GM18526 (cell line): ENCODE measurements at regions not wholly inside any gene's neighbourhood (a gene's known extent, or its start where the extent isn't known, plus 50 kb on each side); places are given as distances from the start of the nearest gene placed in this dataset.

Experiments used
- POLR2A ChIP-seq: IDR thresholded peaks from 3 replicates; pipeline ENCODE4 v1.6.1; 2011; ENCODE audit not compliant: insufficient read length; ENCODE audit errors: extremely low read depth

DNA sequence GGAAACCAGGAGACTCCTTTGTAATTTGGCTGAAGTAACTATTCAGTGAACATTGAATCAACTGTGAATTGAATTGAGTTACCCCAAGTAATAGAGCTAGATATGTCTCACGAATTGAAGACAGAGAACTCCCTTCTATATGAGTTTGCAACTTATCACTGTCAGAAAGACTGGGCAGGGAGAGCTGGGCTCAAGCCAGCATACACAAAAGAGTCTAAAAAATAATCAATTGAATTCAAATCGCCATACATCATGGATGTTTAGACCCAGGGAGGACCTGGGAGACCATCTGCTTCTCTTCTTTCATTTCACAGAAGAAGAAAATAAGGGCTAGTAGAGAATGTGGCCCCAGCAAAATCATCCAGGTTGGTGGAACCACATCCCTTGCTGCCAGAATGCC is 503.1 kb upstream of the AUTS2 start:
- no peak for TF ChIP-seq POLR2A

GRCh38 chr7:69095649-69096048 is 502.6 kb upstream of the AUTS2 start:
- TF ChIP-seq POLR2A, result no peak

- TF ChIP-seq POLR2A, result no peak
These were observed 494.3 kb upstream of the AUTS2 start for GRCh38 chr7:69104023-69104422.

DNA sequence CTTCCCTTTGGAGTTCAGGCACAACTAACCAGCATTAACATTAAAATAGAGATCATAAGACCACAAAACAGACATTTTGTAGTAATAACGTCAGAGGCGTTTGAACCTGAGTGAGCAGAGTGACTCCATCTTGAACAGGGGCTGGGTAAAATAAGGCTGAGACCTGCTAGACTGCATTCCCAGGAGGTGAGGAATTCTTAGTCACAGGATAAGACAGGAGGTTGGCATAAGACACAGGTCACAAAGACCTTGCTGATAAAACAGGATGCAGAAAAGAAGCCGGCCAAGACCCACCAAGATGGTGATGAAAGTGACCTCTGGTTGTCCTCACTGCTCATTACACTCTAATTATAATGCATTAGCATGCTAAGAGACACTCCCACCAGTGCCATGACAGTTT is 493.2 kb upstream of the AUTS2 start:
- TF ChIP-seq POLR2A, result no peak

DNA sequence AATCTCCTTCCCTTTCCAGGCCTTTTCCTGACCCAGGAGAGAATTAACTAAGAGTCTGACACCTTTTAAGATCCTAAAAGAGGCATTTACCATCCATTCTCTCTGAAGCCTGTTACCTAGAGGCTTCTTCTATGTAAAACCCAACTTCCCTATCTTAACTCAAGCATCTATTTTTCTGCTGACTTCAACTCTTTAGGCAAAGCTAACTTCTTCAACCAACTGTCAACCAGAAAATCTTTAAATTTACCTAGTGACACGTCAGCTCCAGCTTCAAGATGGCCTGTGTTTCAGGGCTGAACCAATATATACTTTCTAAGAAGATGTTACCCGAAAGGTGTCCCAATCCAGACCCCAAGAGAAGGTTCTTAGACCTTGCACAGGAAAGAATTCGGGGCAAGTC is 492.3 kb upstream of the AUTS2 start:
- TF ChIP-seq POLR2A, result no peak

GRCh38 chr7:69108097-69108496 is 490.2 kb upstream of the AUTS2 start:
- no peak for TF ChIP-seq POLR2A

- TF ChIP-seq POLR2A, result no peak
These were observed 489.0 kb upstream of the AUTS2 start for GRCh38 chr7:69109246-69109645.

GRCh38 chr7:69109879-69110278 is 488.4 kb upstream of the AUTS2 start:
- no peak for TF ChIP-seq POLR2A

GRCh38 chr7:69110450-69111050 is 487.7 kb upstream of the AUTS2 start:
- TF ChIP-seq POLR2A, result no peak

DNA sequence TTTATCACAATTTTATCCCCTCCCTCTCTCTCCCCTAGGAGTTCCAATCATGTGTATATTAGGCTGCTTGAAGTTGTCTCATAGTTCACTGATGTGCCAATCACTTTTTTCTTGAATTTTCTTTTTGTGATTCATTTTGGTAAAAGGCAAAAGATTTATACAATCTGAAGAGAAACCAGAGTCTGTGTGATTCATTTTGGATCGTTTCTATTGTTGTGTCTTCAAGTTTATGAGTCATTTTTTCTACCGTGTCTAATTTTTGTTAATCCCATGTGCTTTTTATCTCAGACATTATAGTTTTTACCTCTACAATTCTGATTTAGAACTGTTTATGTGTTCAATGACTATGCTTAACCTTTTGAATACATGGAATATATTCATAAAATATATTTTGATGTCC is 483.9 kb upstream of the AUTS2 start:
- no peak for TF ChIP-seq POLR2A

DNA sequence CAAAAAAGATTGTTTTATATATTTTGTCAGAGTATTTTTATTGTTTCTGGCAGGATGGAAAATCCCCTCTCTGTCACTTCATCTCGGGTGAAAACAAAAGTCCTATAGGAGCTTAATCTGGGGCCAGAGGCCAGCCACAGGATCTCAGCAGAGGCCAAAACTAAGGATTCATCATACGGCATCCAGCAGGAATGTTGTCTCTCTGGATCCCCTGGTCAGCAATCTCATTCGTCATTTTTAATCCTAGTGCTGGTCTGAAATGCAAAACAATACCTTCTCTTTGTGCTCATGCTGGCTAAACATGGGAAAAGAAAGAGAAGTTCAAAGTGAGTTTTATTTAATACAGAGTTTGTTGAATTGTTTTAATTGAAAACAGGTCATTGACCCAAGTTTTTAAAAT is 482.5 kb upstream of the AUTS2 start:
- TF ChIP-seq POLR2A, result no peak

- no peak for TF ChIP-seq POLR2A
These were observed 475.3 kb upstream of the AUTS2 start for GRCh38 chr7:69122953-69123352.

- no peak for TF ChIP-seq POLR2A
These were observed 471.3 kb upstream of the AUTS2 start for GRCh38 chr7:69126896-69127479.

- TF ChIP-seq POLR2A, result no peak
These were observed 468.8 kb upstream of the AUTS2 start for GRCh38 chr7:69129524-69129923.

DNA sequence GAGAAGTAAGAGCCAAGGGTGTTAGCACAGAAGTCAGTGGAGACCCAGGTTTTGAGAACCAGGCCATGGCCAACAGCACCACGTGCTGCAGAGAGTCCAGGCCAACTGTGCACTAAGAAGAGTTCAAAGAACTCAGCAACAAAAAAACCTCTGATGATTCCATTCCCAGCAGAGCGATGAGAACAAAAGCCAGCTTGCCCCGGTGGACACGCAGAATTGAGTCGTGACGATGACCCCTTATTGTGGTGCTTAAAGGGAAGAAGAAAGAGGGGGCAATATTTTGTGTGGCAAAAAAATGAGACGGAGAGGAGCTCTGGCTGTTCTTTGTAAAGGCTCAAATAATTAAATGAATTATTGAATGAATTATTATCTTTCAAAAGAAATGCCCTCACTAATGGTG is 468.3 kb upstream of the AUTS2 start:
- TF ChIP-seq POLR2A, result no peak

DNA sequence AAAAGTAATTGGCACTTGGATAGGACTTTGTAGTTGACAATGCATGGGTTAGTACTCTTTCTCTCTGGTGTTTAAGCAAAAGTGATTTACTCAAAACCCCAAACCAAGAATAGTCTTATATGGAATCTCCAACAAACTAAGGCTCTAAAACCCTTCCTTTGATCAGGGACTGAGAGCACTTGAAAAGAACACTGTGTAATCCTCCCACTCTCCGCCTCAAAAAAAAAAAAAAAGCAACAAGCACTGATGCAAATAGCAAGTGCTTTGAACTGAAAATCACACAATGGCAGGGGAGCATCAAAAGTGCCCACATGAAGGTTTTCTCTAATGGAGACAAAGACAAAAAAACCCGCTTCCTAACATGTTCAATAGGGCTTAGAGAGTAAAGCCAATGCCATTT is 467.9 kb upstream of the AUTS2 start:
- TF ChIP-seq POLR2A, result no peak

DNA sequence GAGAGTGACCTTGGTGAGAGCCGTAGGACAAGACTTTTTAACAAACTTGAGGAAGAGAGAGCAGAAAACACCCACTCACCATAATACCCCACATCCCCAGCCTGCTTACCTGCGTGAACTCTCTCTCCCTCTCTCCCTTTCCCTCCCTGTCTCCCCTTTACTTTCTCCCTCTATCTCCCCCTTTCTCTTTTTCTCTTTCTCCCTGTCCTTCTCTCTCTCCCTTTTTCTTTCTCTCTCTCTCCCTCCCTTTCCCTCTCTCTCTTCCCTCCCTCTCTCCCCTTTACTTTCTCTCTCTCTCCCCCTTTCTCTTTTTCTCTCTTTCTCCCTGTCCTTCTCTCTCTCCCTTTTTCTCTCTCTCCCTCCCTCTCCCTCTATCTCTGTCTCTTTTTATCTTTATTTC is 464.0 kb upstream of the AUTS2 start:
- TF ChIP-seq POLR2A, result no peak
